ENCODE measurements at regions not wholly inside any gene's neighbourhood (a gene's known extent, or its start where the extent isn't known, plus 50 kb on each side); places are given as distances from the start of the nearest gene placed in this dataset.

DNA sequence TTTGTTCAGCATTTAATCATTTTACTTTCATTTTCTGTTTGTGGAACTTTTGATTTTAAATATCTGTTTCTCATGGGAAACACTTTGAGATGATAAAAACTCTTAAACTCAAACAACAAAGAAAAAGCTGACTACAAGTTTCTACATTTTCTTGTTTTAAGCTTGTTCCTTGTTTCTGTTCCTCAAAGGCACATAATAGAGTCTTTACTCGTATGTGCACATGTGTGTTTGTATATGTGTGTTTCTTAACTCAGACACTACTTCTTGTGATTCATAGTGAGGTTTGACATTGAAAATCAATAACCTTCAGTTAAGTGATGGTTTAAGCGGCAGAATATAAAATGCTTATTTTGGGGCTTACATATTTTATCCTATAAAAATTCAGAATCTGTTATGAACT is 786.7 kb upstream of the EPHA6 start:
- DNase-seq (ENCODE audit: low read depth), result no peak
- no peak overlapping the region for H3K4me3 ChIP-seq (ENCODE audit: low read depth, low read length)
- in situ Hi-C loops (cut with HindIII; ENCODE audit: low sequenced_read_pairs), result no loop called here
- TF ChIP-seq, protein P1, sequence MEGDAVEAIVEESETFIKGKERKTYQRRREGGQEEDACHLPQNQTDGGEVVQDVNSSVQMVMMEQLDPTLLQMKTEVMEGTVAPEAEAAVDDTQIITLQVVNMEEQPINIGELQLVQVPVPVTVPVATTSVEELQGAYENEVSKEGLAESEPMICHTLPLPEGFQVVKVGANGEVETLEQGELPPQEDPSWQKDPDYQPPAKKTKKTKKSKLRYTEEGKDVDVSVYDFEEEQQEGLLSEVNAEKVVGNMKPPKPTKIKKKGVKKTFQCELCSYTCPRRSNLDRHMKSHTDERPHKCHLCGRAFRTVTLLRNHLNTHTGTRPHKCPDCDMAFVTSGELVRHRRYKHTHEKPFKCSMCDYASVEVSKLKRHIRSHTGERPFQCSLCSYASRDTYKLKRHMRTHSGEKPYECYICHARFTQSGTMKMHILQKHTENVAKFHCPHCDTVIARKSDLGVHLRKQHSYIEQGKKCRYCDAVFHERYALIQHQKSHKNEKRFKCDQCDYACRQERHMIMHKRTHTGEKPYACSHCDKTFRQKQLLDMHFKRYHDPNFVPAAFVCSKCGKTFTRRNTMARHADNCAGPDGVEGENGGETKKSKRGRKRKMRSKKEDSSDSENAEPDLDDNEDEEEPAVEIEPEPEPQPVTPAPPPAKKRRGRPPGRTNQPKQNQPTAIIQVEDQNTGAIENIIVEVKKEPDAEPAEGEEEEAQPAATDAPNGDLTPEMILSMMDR (IDR thresholded peaks at IDR 0.05; ENCODE audit: low read depth, low read length, missing control alignments), result no peak

DNA sequence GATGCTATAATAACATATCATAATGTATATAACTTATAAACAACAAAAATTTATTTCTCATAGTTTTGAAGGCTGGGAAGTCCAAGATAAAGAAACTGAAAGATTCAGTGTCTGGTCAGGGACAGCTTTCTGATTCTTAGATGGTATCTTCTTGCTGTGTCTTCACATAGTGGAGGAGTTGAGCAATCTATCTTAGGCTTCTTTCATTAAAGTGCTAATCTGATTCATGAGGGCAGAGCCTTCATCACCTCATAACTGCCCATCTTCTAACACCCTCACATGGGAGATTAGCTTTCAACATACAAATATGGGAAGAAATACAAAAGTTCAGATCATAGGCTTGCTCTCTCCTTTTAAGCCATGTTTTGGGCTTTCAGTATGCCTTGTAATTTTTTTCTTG is 774.8 kb upstream of the EPHA6 start:
- no peak for DNase-seq (ENCODE audit: low read depth)
- TF ChIP-seq, protein P1 (IDR thresholded peaks at IDR 0.05; ENCODE audit: low read depth, low read length, missing control alignments), result no peak
- in situ Hi-C loops (cut with HindIII; ENCODE audit: low sequenced_read_pairs), result no loop called here
- no peak overlapping the region for H3K4me3 ChIP-seq (ENCODE audit: low read depth, low read length)

DNA sequence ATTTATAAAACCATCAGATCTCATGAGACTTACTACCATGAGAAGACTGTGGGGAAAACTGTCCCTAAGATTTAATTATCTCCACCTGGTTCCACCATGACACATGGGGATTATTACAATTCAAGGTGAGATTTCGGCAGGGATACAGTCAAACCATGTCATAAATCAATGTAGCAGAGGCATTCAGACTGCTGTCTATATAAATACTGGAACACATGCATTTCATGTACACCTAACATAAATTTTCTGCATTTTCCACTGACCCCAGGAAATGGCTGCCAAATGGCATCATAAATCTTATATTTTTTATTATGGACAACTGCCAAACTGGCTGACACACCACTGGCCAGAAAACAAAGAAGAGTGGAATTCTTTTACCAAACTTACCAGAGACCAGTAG is 755.1 kb upstream of the EPHA6 start:
- in situ Hi-C loops (cut with HindIII; ENCODE audit: low sequenced_read_pairs), result no loop called here
- no peak for DNase-seq (ENCODE audit: low read depth)
- H3K4me3 ChIP-seq (ENCODE audit: low read depth, low read length), result no peak overlapping the region
- TF ChIP-seq, protein P1 (IDR thresholded peaks at IDR 0.05; ENCODE audit: low read depth, low read length, missing control alignments), result no peak

DNA sequence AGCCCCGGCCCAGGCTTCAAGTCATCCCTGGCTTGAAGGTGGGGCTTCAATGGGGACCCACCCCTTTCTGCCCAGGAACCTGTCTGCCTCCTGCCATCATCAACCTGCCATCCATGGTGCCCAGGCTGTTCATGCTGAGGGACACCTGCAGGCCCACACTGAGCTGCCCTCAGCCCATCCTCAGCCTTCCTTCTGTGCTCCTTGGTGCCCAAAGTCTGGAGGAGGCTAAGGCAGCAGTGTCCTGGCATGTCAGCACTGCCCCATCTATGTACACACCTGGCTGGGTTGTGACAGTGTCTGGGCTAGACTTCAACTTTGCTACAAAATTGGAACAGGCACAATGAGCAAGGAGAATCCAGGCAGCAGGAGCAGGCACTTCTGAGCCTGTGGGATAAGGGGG is 745.3 kb upstream of the EPHA6 start:
- no peak for DNase-seq (ENCODE audit: low read depth)
- in situ Hi-C loops (cut with HindIII; ENCODE audit: low sequenced_read_pairs), result no loop called here
- TF ChIP-seq, protein P1 (IDR thresholded peaks at IDR 0.05; ENCODE audit: low read depth, low read length, missing control alignments), result no peak
- no peak overlapping the region for H3K4me3 ChIP-seq (ENCODE audit: low read depth, low read length)

DNA sequence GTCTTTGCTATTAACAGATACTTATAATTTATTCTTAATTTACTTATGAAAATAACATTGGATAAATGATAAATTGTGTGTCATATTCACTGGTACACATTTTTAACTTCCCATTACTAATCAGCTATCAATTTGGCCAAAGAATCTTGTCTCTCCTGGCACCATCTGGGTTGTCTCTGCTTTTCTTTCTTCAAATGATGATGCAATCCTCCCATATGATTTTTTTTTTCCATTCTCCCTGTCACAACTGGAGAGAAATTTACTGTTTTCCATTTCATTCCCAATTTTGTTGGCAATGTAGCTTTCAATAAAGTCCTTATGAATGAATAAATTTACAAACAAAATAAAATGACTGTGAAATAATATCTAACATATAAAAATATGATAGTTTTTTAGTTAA is 743.7 kb upstream of the EPHA6 start:
- TF ChIP-seq, protein P1 (IDR thresholded peaks at IDR 0.05; ENCODE audit: low read depth, low read length, missing control alignments), result no peak
- in situ Hi-C loops (cut with HindIII; ENCODE audit: low sequenced_read_pairs), result no loop called here
- H3K4me3 ChIP-seq (ENCODE audit: low read depth, low read length), result no peak overlapping the region
- no peak for DNase-seq (ENCODE audit: low read depth)

DNA sequence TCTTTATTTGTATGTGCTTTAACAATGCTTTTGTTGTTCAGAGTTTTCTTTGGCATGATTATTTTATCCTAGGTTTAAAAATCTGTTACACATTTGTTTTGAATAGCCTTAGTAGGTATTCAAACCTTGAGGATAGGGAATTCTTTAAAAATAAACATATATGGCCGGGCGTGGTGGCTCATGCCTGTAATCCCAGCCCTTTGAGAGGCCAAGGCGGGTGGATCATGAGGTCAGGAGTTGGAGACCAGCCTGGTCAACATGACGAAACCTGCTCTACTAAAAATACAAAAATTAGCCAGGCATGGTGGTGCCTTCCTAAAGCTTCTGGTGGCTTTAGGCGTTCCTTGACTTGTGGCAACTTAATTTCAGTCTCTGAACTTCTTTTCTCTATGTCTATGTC is 743.3 kb upstream of the EPHA6 start:
- DNase-seq (ENCODE audit: low read depth), result no peak
- in situ Hi-C loops (cut with HindIII; ENCODE audit: low sequenced_read_pairs), result no loop called here
- H3K4me3 ChIP-seq (ENCODE audit: low read depth, low read length), result no peak overlapping the region
- TF ChIP-seq, protein P1 (IDR thresholded peaks at IDR 0.05; ENCODE audit: low read depth, low read length, missing control alignments), result no peak

- DNase-seq (ENCODE audit: low read depth), result no peak
- no peak overlapping the region for H3K4me3 ChIP-seq (ENCODE audit: low read depth, low read length)
- in situ Hi-C loops (cut with HindIII; ENCODE audit: low sequenced_read_pairs), result no loop called here
- TF ChIP-seq, protein P1 (IDR thresholded peaks at IDR 0.05; ENCODE audit: low read depth, low read length, missing control alignments), result no peak
Observed at GRCh38 chr3:96072226-96072625, 742.2 kb upstream of the EPHA6 start.

Measured in astrocyte of the cerebellum (primary cell).